ENCODE measurements at regions not wholly inside any gene's neighbourhood (a gene's known extent, or its start where the extent isn't known, plus 50 kb on each side); places are given as distances from the start of the nearest gene placed in this dataset.

DNA sequence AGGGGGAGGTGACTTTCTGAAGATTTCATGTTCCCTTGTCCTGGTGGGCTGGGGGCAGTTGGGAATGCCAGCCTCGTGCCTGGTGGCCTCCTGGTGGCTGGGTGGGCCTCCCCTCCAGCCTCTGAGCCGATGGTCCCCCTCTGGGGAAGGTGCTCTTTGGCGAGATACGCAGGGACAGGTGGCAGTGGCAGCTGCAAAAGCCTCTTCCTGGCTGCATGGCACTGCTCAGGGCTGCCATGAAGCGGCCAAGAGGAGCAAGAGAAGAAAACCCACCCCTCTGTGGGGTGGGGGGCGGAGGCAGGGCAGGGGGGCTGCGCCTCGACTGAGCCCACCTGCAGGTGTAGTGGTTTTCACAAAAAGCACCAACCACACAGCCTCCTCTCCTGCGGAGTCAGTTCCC is 61.8 kb upstream of the PHF21B start (continued):
- TF ChIP-seq, protein P1, sequence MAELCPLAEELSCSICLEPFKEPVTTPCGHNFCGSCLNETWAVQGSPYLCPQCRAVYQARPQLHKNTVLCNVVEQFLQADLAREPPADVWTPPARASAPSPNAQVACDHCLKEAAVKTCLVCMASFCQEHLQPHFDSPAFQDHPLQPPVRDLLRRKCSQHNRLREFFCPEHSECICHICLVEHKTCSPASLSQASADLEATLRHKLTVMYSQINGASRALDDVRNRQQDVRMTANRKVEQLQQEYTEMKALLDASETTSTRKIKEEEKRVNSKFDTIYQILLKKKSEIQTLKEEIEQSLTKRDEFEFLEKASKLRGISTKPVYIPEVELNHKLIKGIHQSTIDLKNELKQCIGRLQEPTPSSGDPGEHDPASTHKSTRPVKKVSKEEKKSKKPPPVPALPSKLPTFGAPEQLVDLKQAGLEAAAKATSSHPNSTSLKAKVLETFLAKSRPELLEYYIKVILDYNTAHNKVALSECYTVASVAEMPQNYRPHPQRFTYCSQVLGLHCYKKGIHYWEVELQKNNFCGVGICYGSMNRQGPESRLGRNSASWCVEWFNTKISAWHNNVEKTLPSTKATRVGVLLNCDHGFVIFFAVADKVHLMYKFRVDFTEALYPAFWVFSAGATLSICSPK (IDR thresholded peaks at IDR 0.05; ENCODE audit: borderline replicate concordance), result no peak

DNA sequence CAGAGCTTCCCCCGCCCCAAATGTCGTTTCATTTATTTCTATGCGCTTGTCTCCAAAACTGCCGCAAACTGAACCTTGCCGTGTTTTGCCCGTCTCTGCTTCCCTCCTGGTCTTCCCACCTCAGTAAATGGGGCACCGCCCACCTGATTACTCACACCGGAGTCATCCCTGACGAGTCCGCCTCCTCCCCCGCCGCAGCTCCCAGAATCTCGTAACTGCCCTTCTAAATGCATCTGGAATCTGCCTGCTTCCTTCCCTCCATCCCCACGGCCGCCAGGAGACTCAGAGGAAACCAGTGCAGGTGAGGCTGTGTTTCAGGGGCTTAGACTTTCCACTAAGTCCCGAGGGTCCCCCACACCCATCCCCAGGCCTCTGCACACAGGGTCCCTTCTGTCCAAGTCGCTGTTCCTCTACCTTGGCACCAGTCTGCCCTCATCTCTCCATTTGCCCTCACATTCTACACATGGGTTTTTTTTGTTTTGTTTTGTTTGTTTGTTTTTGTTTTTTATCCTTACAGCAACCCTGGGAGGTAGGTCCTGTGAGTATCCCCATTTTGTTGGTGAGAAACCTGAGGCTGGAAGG is 62.6 kb upstream of the PHF21B start:
- FAIRE-seq (no peak), DNase-seq (ENCODE audit: extremely low read depth in 1 of 4, low spot score in 3 of 4) (peak; percentile 21 to 43 (median 40)), ATAC-seq (no peak)
- Histone ChIP-seq H3K4me1 (replicated peaks in 1 of 2; ENCODE audit: control insufficient read depth in 2 of 2, insufficient read depth in 2 of 2, low read length in 2 of 2) (no peaks in the 10 kb centered on the region; a peak in 1 of 5 replicates), H3K4me3 (no peak overlapping the region), H3K79me2 (ENCODE audit: control insufficient read depth, insufficient read depth, low read length) (no peaks in the 10 kb centered on the region), H3K9me1 (ENCODE audit: control insufficient read depth, insufficient read depth, low read length) (peaks cover 2% of the 10 kb centered on the region), H3K9me3 (replicated peaks; ENCODE audit: control insufficient read depth, insufficient read depth, low read depth, low read length) (no peaks in the 10 kb centered on the region), H3K27me3 (ENCODE audit: control insufficient read depth in 2 of 2, insufficient read depth in 2 of 2, low read length in 2 of 2) (peaks cover 0 to 36% of the 10 kb centered on the region in 2 experiments; a peak in 3 of 5 replicates), H3K27ac (ENCODE audit: extremely low read depth, low read depth, low read length) (no peak overlapping the region), H4K20me1 (replicated peaks; ENCODE audit: control insufficient read depth, insufficient read depth, low read length) (no peaks in the 10 kb centered on the region), H3K9ac (ENCODE audit: insufficient read depth in 1 of 2, low read depth in 2 of 2, low read length in 2 of 2) (no peak overlapping the region), H3K4me2 (ENCODE audit: insufficient read depth, low read length) (no peak overlapping the region), H3K36me3 (ENCODE audit: control insufficient read depth, insufficient read depth, low read length) (no peaks in the 10 kb centered on the region), H2AFZ (ENCODE audit: low read depth, low read length) (no peak overlapping the region)
- ChIA-PET CTCF (ENCODE audit: low intra/inter-chr PET ratio) (no interaction called here), POLR2A (no interaction called here)
- intact Hi-C loops (cut with micrococcal nuclease), result no loop called here
- WGBS (ENCODE audit: insufficient coverage, low coverage, missing lambda C conversion rate), result under 1% methylated on average over 13 of the region's 17 CpGs
- no TSS peak for BruUV-seq (replicated peaks)
- in situ Hi-C loops (cut with MboI), result no loop called here
- TF ChIP-seq ZNF263 (CRISPR knock-in tag; IDR thresholded peaks at IDR 0.05; ENCODE audit: borderline replicate concordance) (peak; percentile 81), JUND (IDR thresholded peaks at IDR 0.05; ENCODE audit: borderline replicate concordance, low read depth, low read length) (peak; percentile 58; the same call in 1 of the 2 replicates), JUND (tag; IDR thresholded peaks at IDR 0.05; ENCODE audit: borderline replicate concordance, low read depth, low read length) (no peak; the same call in 2 of the 3 replicates), MYBL2 (IDR thresholded peaks at IDR 0.05; ENCODE audit: low read depth) (no peak), MYBL2 (CRISPR knock-in tag; IDR thresholded peaks at IDR 0.05; ENCODE audit: borderline replicate concordance) (no peak), AFF4 (CRISPR knock-in tag; IDR thresholded peaks at IDR 0.05) (no peak), ARID1B (IDR thresholded peaks at IDR 0.05) (peak; percentile 33; the same call in 1 of the 2 replicates), ZNF384 (IDR thresholded peaks at IDR 0.05; ENCODE audit: low read depth, low read length) (no peak)
- TF ChIP-seq, protein P1 (IDR thresholded peaks at IDR 0.05; ENCODE audit: borderline replicate concordance), result no peak
- TF ChIP-seq, protein P2, sequence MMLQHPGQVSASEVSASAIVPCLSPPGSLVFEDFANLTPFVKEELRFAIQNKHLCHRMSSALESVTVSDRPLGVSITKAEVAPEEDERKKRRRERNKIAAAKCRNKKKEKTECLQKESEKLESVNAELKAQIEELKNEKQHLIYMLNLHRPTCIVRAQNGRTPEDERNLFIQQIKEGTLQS (IDR thresholded peaks at IDR 0.05), result peak; percentile 54; the same call in 1 of the 2 replicates
- TF ChIP-seq, protein P2 (CRISPR knock-in tag; conservative IDR thresholded peaks at IDR 0.05), result no peak
